Smooth muscle cell of the brain vasculature (primary cell): ENCODE measurements at regions not wholly inside any gene's neighbourhood (a gene's known extent, or its start where the extent isn't known, plus 50 kb on each side); places are given as distances from the start of the nearest gene placed in this dataset.
A peak's percentile ranks its signal among the peaks of the same experiment; 100 is the strongest.
"Not testable (repeated sequence)": the region's sequence is repeated elsewhere in the genome, so short reads cannot be mapped to it uniquely, and the experiment has no call there.

Source experiments
- DNase-seq: peaks from one replicate; pipeline ENCODE4 v3.0.0-alpha.2; 2012; ENCODE audit warnings: low read depth, low spot score

GRCh38 chr9:108463932-108464606 is 391.7 kb downstream of the ACTL7B start:
- DNase-seq: no peak

- no peak for DNase-seq
These were observed 398.9 kb downstream of the ACTL7B start for GRCh38 chr9:108456903-108457302.

- DNase-seq: no peak
These were observed 410.2 kb downstream of the ACTL7B start for GRCh38 chr9:108445431-108446071.

- peak; percentile 60 for DNase-seq
These were observed 411.1 kb downstream of the ACTL7B start for GRCh38 chr9:108444400-108445358.

GRCh38 chr9:108443741-108444140 is 412.0 kb downstream of the ACTL7B start:
- DNase-seq: no peak

GRCh38 chr9:108443019-108443633 is 412.7 kb downstream of the ACTL7B start:
- no peak for DNase-seq

GRCh38 chr9:108442627-108443018 is 413.2 kb downstream of the ACTL7B start:
- DNase-seq: no peak

GRCh38 chr9:108441726-108442125 is 414.1 kb downstream of the ACTL7B start:
- no peak for DNase-seq

- DNase-seq: no peak
These were observed 414.5 kb downstream of the ACTL7B start for GRCh38 chr9:108441251-108441650.

GRCh38 chr9:108439947-108440346 is 415.8 kb downstream of the ACTL7B start:
- DNase-seq: no peak

GRCh38 chr9:108437656-108438055 is 418.1 kb downstream of the ACTL7B start:
- DNase-seq: no peak

GRCh38 chr9:108436448-108436847 is 419.3 kb downstream of the ACTL7B start:
- DNase-seq: no peak

- DNase-seq: no peak
These were observed 421.3 kb downstream of the ACTL7B start for GRCh38 chr9:108434502-108434901.

- DNase-seq: no peak
These were observed 421.8 kb downstream of the ACTL7B start for GRCh38 chr9:108434036-108434435.

- DNase-seq: no peak
These were observed 425.1 kb downstream of the ACTL7B start for GRCh38 chr9:108430655-108431054.

GRCh38 chr9:108427751-108428150 is 428.0 kb downstream of the ACTL7B start:
- no peak for DNase-seq

- DNase-seq: not testable (repeated sequence)
These were observed 429.3 kb downstream of the ACTL7B start for GRCh38 chr9:108426421-108426940.

- DNase-seq: no peak
These were observed 432.4 kb downstream of the ACTL7B start for GRCh38 chr9:108423433-108423832.

- DNase-seq: no peak
These were observed 436.4 kb downstream of the ACTL7B start for GRCh38 chr9:108419379-108419778.

GRCh38 chr9:108417726-108418125 is 438.1 kb downstream of the ACTL7B start:
- DNase-seq: no peak

- DNase-seq: no peak
These were observed 438.5 kb downstream of the ACTL7B start for GRCh38 chr9:108417312-108417711.

- no peak for DNase-seq
These were observed 439.5 kb downstream of the ACTL7B start for GRCh38 chr9:108416324-108416723.
